Uterus (tissue), 3 donors: ENCODE measurements at regions not wholly inside any gene's neighbourhood (a gene's known extent, or its start where the extent isn't known, plus 50 kb on each side); places are given as distances from the start of the nearest gene placed in this dataset.

Experiments
- DNase-seq, 2 donors: peaks; one replicate each; pipeline ENCODE4 v3.0.0-alpha.2; 2019 to 2020
- H3K27ac ChIP-seq, 2 donors: fragments of 200-600 bp; sonication (generic); 1 replicate in 1 of 2; 2 replicates in 1 of 2; pipeline ENCODE4 v1.5.1; 2016 to 2018
- H3K27me3 ChIP-seq, 2 donors: fragments of 200-600 bp; sonication (generic); one replicate each; pipeline ENCODE4 v1.5.1; 2018 to 2019; ENCODE audit warnings: control low read depth in 1 of 2
- H3K36me3 ChIP-seq, 2 donors: fragments of 200-600 bp; sonication (generic); one replicate each; pipeline ENCODE4 v1.5.1; 2019; ENCODE audit warnings: control low read depth in 1 of 2
- H3K4me1 ChIP-seq, 2 donors: fragments of 200-600 bp; sonication (generic); one replicate each; pipeline ENCODE4 v1.5.1; 2018 to 2019; ENCODE audit warnings: control low read depth in 1 of 2
- H3K4me3 ChIP-seq, 2 donors: fragments of 200-600 bp; sonication (generic); 1 replicate in 1 of 2; 2 replicates in 1 of 2; pipeline ENCODE4 v1.5.1; 2018 to 2019; ENCODE audit warnings: mild to moderate bottlenecking in 1 of 2
- H3K9me3 ChIP-seq, 2 donors: fragments of 200-600 bp; sonication (generic); one replicate each; pipeline ENCODE4 v1.5.1; 2019; ENCODE audit warnings: control low read depth in 1 of 2
- CTCF ChIP-seq, 4 experiments: fragments of 200-600 bp in 2 of 4; fragments of 450-650 bp in 2 of 4; sonication (generic) in 2 of 4; IDR thresholded peaks; one replicate each; pipeline ENCODE4 v1.5.1; 2016 to 2019; ENCODE audit warnings: antibody characterized with exemption in 4 of 4, mild to moderate bottlenecking in 2 of 4, moderate library complexity in 1 of 4
- POLR2A ChIP-seq, 2 donors: fragments of 450-650 bp; IDR thresholded peaks; one replicate each; pipeline ENCODE4 v1.6.1; 2016; ENCODE audit warnings: antibody characterized with exemption in 2 of 2, mild to moderate bottlenecking in 1 of 2, moderate library complexity in 1 of 2
- intact Hi-C: fragments of 100-400 bp; cut with DNase I; formaldehyde crosslinking; loops from one replicate; pipeline ENCODE4 v1.15.1; 2023; ENCODE audit warnings: low total_unique reads
- donor health status: DM: yes; HTN: yes; CAD: no.

- Histone ChIP-seq H3K4me1 (no peaks in the 10 kb centered on the region), H3K9me3 (no peaks in the 10 kb centered on the region), H3K4me3 (no peak overlapping the region), H3K27ac (no peak overlapping the region), H3K36me3 (no peaks in the 10 kb centered on the region), H3K27me3 (no peaks in the 10 kb centered on the region)
- intact Hi-C loops, result no loop called here
- TF ChIP-seq POLR2A (IDR thresholded peaks at IDR 0.05), result no peak
- DNase-seq, result no peak
Observed at GRCh38 chr10:9987197-9987596, 1030.5 kb upstream of the CELF2 start.

GRCh38 chr10:9992661-9993060, 1025.0 kb upstream of the CELF2 start:
- no peaks in the 10 kb centered on the region for H3K36me3 ChIP-seq
- no peak overlapping the region for H3K4me3 ChIP-seq
- no peaks in the 10 kb centered on the region for H3K27me3 ChIP-seq
- intact Hi-C loops, result no loop called here
- no peaks in the 10 kb centered on the region for H3K4me1 ChIP-seq
- H3K27ac ChIP-seq, result no peak overlapping the region
- H3K9me3 ChIP-seq, result no peaks in the 10 kb centered on the region
- TF ChIP-seq CTCF (IDR thresholded peaks at IDR 0.05) (no peak), POLR2A (IDR thresholded peaks at IDR 0.05) (no peak)
- no peak for DNase-seq

- Histone ChIP-seq H3K4me3 (no peak overlapping the region), H3K4me1 (no peaks in the 10 kb centered on the region), H3K27ac (no peak overlapping the region), H3K36me3 (no peaks in the 10 kb centered on the region), H3K9me3 (no peaks in the 10 kb centered on the region), H3K27me3 (no peaks in the 10 kb centered on the region)
- TF ChIP-seq CTCF (IDR thresholded peaks at IDR 0.05) (no peak), POLR2A (IDR thresholded peaks at IDR 0.05) (no peak)
- DNase-seq, result no peak
- intact Hi-C loops, result no loop called here
Observed at GRCh38 chr10:9994131-9994530, 1023.5 kb upstream of the CELF2 start.

- no peaks in the 10 kb centered on the region for H3K9me3 ChIP-seq
- no peak overlapping the region for H3K27ac ChIP-seq
- intact Hi-C loops, result no loop called here
- TF ChIP-seq CTCF (IDR thresholded peaks at IDR 0.05) (no peak), POLR2A (IDR thresholded peaks at IDR 0.05) (no peak)
- no peaks in the 10 kb centered on the region for H3K4me1 ChIP-seq
- no peak for DNase-seq
- H3K4me3 ChIP-seq, result no peak overlapping the region
- H3K27me3 ChIP-seq, result no peaks in the 10 kb centered on the region
- H3K36me3 ChIP-seq, result no peaks in the 10 kb centered on the region
Observed at GRCh38 chr10:9999627-10000026, 1018.0 kb upstream of the CELF2 start.

DNA sequence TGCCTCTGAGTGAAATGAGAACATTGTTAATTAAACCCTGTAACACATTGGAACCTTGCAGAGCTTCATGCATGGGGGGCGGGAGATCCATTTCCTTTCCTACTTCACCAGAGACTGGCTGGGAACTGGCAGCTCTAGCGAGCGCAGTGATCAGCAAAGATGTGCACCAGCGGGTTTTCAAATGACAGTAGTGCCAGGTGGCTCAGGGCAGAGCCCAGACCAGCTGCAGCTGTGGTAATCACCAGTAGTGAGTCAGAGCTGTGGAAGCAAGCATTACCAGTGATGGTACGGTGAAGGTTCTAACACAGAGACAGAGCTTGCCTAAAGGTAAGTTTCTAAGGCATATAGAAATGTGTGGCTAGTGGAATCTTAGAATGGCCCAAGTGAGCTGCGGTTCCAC, 1009.7 kb upstream of the CELF2 start:
- intact Hi-C loops, result no loop called here
- TF ChIP-seq CTCF (IDR thresholded peaks at IDR 0.05), result no peak
- TF ChIP-seq POLR2A (IDR thresholded peaks at IDR 0.05), result no peak
- no peaks in the 10 kb centered on the region for H3K9me3 ChIP-seq
- H3K27me3 ChIP-seq, result no peaks in the 10 kb centered on the region
- no peaks in the 10 kb centered on the region for H3K36me3 ChIP-seq
- H3K4me1 ChIP-seq, result no peaks in the 10 kb centered on the region
- no peak for DNase-seq
- H3K4me3 ChIP-seq, result no peak overlapping the region
- H3K27ac ChIP-seq, result no peak overlapping the region

- no peaks in the 10 kb centered on the region for H3K4me1 ChIP-seq
- intact Hi-C loops, result no loop called here
- H3K4me3 ChIP-seq, result no peak overlapping the region
- no peak for TF ChIP-seq POLR2A (IDR thresholded peaks at IDR 0.05)
- H3K27ac ChIP-seq, result no peak overlapping the region
- no peaks in the 10 kb centered on the region for H3K27me3 ChIP-seq
- no peaks in the 10 kb centered on the region for H3K9me3 ChIP-seq
- H3K36me3 ChIP-seq, result no peaks in the 10 kb centered on the region
- no peak for DNase-seq
Observed at GRCh38 chr10:10010397-10010796, 1007.3 kb upstream of the CELF2 start.
